GM18870 (cell line): ENCODE measurements at regions not wholly inside any gene's neighbourhood (a gene's known extent, or its start where the extent isn't known, plus 50 kb on each side); places are given as distances from the start of the nearest gene placed in this dataset.
"Not testable (repeated sequence)": the region's sequence is repeated elsewhere in the genome, so short reads cannot be mapped to it uniquely, and the experiment has no call there.

Source experiments
- ATAC-seq: cut with Tn5 transposase; IDR thresholded peaks from one replicate; pipeline ENCODE4 v1.9.1; 2021; ENCODE audit warnings: moderate library complexity; ENCODE audit not compliant: unreplicated experiment

GRCh38 chr7:113197274-113197673 lies 78.9 kb upstream of the SMIM30 start:
- no peak for ATAC-seq

- ATAC-seq = no peak
Measured at GRCh38 chr7:113188396-113188795, 70.0 kb upstream of the SMIM30 start.

- ATAC-seq = no peak
Measured at GRCh38 chr7:113179313-113179712, 61.0 kb upstream of the SMIM30 start.

- no peak for ATAC-seq
Measured at GRCh38 chr7:113176836-113177235, 58.5 kb upstream of the SMIM30 start.

DNA sequence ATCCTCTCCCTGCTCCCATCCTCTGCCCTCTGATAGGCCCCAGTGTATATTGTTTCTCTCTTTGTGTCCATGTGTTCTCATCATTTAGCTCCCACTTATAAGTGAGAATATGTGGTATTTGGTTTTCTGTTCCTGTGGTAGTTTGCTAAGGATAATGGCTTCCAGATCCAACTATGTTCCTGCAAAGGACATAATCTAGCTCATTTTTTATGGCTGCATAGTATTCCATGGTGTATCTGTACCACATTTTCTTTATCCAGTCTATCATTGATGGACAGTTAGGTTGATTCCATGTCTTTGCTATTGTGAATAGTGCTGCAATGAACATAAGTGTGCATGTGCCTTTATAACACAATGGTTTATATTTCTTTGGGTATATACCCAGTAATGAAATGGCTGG lies 57.8 kb upstream of the SMIM30 start:
- not testable (repeated sequence) for ATAC-seq

- ATAC-seq = no peak
Measured at GRCh38 chr7:113175525-113176104, 57.3 kb upstream of the SMIM30 start.

DNA sequence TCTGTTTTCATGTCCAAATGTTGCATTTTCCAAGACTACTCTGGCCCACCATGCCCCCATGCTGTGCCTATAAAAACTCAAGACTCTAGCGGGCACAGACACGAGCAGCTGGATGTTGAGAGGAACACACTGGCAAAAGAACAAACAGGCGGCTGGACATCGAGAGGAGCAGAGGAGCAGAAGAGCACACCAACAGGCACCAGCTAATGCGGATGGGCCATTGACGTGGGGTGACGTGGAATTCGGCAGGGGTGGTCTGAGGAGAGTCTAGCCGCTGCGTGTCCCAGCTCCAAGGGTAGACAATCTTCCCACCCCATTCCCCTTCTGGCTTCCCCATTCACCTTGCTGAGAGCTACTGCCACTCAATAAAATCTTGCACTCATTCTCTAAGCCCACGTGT lies 54.4 kb upstream of the SMIM30 start:
- no peak for ATAC-seq

- ATAC-seq = no peak
Measured at GRCh38 chr7:113170591-113170990, 52.2 kb upstream of the SMIM30 start.
